ENCODE measurements at regions not wholly inside any gene's neighbourhood (a gene's known extent, or its start where the extent isn't known, plus 50 kb on each side); places are given as distances from the start of the nearest gene placed in this dataset.

DNA sequence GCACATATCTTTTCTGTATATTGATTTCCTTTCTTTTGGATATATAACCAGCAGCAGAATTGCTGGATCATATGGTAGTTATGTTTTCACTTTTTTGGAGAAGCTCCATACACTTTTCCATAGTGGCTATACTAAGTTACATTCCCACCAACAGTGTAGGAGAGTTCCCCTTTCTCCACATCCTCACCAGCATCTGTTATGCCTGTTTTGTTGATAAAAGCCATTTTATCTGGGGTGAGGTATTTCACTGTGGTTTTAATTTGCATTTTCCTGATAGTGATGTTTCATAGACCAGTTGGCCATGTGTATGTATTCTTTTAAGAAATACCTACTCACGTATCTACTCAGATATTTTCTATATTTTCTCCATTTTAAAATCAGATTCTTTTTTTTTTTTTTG lies 419.3 kb upstream of the FAT3 start:
- TF ChIP-seq, protein P1, sequence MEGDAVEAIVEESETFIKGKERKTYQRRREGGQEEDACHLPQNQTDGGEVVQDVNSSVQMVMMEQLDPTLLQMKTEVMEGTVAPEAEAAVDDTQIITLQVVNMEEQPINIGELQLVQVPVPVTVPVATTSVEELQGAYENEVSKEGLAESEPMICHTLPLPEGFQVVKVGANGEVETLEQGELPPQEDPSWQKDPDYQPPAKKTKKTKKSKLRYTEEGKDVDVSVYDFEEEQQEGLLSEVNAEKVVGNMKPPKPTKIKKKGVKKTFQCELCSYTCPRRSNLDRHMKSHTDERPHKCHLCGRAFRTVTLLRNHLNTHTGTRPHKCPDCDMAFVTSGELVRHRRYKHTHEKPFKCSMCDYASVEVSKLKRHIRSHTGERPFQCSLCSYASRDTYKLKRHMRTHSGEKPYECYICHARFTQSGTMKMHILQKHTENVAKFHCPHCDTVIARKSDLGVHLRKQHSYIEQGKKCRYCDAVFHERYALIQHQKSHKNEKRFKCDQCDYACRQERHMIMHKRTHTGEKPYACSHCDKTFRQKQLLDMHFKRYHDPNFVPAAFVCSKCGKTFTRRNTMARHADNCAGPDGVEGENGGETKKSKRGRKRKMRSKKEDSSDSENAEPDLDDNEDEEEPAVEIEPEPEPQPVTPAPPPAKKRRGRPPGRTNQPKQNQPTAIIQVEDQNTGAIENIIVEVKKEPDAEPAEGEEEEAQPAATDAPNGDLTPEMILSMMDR (IDR thresholded peaks at IDR 0.05; ENCODE audit: extremely low read depth in 1 of 2, insufficient read depth in 1 of 2, low read depth in 1 of 2, low read length in 2 of 2), result no peak
- no peak for TF ChIP-seq POLR2A (IDR thresholded peaks at IDR 0.05; ENCODE audit: low read depth, low read length)
- TF ChIP-seq, protein P2, sequence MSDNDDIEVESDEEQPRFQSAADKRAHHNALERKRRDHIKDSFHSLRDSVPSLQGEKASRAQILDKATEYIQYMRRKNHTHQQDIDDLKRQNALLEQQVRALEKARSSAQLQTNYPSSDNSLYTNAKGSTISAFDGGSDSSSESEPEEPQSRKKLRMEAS (IDR thresholded peaks at IDR 0.05; ENCODE audit: insufficient read depth, insufficient read length), result no peak
- no peak for TF ChIP-seq JUN (IDR thresholded peaks at IDR 0.05; ENCODE audit: borderline replicate concordance, insufficient read depth, insufficient read length, low read depth)
- TF ChIP-seq EZH2 (IDR thresholded peaks at IDR 0.05; ENCODE audit: borderline replicate concordance, low read depth, low read length, severe bottlenecking), result no peak
- TF ChIP-seq MYC (IDR thresholded peaks at IDR 0.05; ENCODE audit: low read depth, low read length), result no peak
- no peak for TF ChIP-seq POLR2AphosphoS5 (IDR thresholded peaks at IDR 0.05; ENCODE audit: insufficient read depth, low read depth, low read length)

Measured in endothelial cell of umbilical vein (primary cell).